ENCODE measurements at regions not wholly inside any gene's neighbourhood (a gene's known extent, or its start where the extent isn't known, plus 50 kb on each side); places are given as distances from the start of the nearest gene placed in this dataset.
A peak's percentile ranks its signal among the peaks of the same experiment; 100 is the strongest.

DNA sequence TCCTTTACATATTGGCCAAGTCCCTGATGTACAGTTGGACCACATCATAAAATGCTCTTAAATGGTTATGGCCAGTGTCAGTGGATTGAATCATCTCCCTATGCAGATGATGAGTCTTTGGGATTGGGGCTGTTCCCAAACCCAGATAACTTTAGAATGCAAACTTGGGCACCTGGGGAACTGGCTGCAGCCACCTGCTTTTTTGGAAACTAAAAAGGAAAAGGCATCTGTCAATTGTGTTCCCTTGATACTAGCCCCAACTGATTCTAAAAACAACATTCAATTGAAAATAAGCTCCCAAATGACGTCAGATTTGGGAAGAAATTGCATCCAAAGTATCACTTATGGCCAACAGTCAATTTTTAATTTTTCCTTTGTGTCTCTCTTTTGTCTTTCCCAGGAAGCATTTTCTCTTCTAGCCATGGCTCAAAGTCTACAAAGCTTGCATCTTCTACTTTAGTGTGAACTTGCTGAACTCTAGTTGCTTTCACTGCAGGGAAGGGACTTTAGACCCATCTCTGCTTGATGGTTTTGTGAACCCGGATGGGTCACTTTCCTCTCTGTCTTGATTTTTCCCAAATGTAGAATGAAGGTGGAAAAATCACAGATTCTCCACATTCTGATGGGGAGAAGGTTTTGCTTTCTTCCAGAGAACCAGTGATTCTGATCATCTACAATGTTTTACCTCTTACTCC, 402.3 kb upstream of the USP24 start:
- no peak for DNase-seq (ENCODE audit: low spot score)

- DNase-seq (ENCODE audit: low spot score) = peak; percentile 54
These were observed 397.8 kb upstream of the USP24 start for GRCh38 chr1:55612988-55613387.

- peak; percentile 32 for DNase-seq (ENCODE audit: low spot score)
These were observed 396.0 kb upstream of the USP24 start for GRCh38 chr1:55611123-55611522.

DNA sequence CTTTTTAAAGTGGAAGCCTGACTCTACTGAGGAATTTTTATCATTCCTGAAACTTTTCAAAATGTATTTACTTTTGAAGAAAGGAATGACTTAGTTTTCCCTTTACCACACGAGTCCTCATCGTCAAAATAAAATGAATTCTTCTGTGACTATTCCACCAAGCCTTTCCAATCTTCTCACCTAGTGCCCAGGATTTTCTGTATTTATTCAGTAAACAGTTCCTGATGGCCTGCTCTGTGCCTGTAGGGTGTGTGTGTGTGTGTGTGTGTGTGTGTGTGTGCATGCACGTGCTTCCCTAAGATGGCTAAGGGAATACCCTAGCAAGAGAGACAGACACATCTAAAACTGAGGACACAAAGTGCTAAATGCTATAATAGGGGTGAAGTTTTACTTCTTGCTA, 395.0 kb upstream of the USP24 start:
- no peak for DNase-seq (ENCODE audit: low spot score)

- DNase-seq (ENCODE audit: low spot score) = no peak
These were observed 394.5 kb upstream of the USP24 start for GRCh38 chr1:55609630-55610029.

GRCh38 chr1:55605155-55605554, 390.0 kb upstream of the USP24 start:
- DNase-seq (ENCODE audit: low spot score) = no peak

GRCh38 chr1:55604749-55605148, 389.6 kb upstream of the USP24 start:
- no peak for DNase-seq (ENCODE audit: low spot score)

GRCh38 chr1:55604179-55604578, 389.0 kb upstream of the USP24 start:
- DNase-seq (ENCODE audit: low spot score) = no peak

- DNase-seq (ENCODE audit: low spot score) = no peak
These were observed 385.1 kb upstream of the USP24 start for GRCh38 chr1:55600242-55600641.

- DNase-seq (ENCODE audit: low spot score) = no peak
These were observed 382.7 kb upstream of the USP24 start for GRCh38 chr1:55597910-55598309.

GRCh38 chr1:55594701-55595100, 379.5 kb upstream of the USP24 start:
- DNase-seq (ENCODE audit: low spot score) = no peak

DNA sequence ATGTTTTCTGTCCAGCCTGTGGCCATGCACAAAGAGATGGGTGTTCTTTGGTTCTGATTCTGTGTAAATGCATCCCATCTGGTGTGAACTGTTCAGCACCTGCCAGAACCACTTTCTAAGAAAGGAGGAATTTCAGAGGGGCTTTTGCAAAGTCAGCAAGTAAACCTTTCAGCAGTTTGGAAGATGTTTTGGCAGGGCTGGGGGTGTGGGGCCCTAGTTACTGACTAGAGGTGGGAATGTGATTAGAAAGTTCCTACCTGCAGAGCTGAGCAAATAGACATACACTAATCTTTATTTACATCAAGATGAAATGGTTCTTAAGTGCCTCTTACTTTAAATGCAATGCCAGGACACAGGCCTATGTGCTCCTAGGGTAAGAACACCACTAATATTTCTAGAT, 378.1 kb upstream of the USP24 start:
- no peak for DNase-seq (ENCODE audit: low spot score)

DNA sequence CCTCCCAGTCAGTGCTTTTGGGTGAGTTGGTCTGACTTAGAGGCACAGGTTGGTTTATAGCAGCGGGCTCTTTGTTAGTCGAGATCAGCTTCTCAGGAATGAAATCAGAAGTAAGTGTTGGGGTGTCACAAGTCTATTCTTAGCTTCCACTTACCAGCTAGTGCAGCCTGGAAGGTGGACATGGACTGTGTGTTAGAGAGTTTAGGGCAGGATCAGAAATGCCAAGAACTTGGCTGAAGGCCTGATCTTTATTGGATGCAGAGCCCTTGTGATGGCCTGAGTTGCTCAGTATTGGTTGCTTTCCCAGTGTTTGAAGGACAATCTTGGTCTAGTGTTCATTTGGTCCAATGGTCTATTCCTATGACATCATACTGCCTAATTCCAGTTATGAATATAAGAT, 377.0 kb upstream of the USP24 start:
- no peak for DNase-seq (ENCODE audit: low spot score)

GRCh38 chr1:55589671-55590297, 374.6 kb upstream of the USP24 start:
- peak; percentile 78 for DNase-seq (ENCODE audit: low spot score)

DNA sequence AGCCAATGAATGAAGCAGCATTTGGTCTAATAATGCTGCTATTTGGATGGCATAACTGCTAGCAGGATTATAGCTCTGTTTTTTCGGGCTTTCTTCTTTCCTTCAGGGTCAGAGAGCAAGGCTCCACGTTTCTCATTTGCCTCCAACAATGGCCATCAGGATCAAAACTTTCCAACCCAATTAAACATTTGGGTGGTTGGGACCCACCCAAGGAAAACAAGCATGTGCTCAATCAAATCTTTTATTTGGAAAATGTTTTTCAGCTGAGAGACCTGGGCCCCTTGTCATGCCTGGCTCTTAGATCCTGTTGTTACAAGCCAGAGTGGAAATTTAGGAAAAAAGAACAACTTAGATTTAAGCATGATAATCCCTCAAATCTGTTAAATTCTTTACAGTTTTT, 373.1 kb upstream of the USP24 start:
- DNase-seq (ENCODE audit: low spot score) = no peak

DNA sequence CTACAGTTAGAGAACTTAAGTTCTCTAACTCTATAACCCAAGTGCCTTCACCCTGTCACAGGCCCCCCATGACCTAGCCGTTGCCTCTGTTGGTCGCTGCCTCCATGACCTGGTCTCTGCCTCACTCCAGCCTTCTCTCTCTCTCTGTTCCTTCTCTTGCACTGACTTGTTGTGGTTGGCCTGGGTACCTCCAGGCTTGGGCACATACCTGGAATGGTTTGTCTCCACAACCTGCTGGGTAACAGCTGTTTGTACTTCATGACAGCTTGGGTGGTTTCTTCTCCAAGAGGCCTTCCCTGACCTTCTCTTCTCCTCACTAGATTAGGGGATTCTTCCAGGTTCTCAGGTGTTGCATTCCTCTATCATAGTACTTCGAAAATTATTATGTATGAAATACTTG, 371.6 kb upstream of the USP24 start:
- no peak for DNase-seq (ENCODE audit: low spot score)

- no peak for DNase-seq (ENCODE audit: low spot score)
These were observed 370.2 kb upstream of the USP24 start for GRCh38 chr1:55585402-55585792.

DNA sequence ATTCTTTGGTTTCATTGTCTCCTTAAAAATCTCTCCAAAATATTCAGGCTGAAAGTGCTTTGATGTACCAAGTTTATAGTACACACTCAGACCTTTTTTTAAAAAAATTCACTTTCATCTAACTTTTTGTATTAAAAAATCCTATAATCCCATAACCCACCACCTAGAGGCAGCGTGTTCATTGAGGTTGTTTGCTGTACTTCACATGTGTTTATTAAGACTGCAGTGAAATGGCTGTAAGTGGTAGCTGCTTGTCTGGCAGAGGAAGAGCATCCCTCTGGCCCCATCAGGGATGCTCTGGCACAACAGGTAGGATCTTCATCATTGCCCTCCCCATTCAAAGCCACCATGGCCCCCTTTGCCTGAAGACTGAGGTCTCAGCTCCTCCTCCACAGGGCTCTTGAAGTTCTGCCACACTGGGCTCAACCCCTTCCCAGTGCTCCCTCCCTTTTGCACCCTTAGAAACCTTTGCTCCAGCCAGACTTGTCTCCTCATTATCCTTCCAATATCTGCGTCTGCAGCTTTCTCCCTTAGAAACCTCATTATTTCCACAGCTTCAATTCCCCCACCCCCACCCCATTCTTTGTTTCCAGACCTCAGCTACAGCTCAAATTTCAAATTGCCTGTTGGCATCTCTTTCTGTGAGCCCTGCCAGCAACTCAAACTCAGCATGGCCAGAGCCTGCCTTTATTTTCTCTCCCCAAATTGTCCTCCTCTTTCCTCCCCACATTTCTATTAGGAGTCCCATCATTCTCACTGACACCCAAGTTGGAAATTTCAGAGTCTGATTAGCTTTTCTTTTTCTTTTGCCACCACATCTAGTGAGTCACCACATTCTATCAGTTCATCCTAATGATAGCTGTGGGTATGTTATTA, 369.6 kb upstream of the USP24 start:
- DNase-seq (ENCODE audit: low spot score) = peak; percentile 52

DNA sequence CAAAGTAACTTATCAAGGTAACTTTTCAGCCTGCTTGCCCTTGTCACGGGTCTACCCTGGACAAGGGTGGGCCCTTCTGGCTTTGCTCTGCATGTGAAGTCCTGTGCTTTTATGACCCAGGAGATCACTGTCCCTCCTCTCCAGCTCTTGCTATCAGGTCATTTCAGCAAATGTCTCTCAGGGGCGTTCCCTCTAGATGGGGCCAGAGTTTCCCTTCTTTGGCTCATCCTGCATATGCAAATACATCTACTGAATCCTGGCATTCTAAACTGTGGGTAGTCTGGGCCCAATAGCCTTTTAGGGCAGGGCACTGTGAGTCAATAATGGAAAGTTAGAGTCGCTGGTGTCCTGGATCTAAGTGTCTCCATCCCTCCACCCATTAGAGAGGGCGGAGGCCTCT, 366.9 kb upstream of the USP24 start:
- no peak for DNase-seq (ENCODE audit: low spot score)

DNA sequence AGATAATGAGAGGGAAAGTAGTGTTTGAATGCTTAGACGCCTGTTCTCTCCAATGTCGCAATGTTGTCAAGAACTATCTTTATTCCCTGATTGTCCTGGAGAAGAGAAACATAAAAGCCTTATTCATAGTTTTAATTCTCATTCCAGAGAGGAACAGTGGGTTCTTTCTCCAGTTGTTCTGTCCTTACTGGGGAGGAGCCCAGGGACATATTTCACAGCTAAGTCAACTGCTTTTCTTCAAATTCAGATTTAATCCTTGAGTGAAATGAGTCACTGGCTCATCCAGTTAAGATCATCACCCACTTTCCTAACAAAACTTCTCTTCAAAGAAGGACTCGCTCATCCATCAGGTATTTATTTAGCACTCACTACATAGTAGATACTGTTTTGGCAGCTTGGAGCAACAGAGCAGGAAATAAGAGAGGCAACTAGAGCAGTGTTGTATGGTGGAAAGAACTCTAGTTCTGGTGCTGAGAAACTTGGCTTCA, 365.7 kb upstream of the USP24 start:
- DNase-seq (ENCODE audit: low spot score) = peak; percentile 69

DNA sequence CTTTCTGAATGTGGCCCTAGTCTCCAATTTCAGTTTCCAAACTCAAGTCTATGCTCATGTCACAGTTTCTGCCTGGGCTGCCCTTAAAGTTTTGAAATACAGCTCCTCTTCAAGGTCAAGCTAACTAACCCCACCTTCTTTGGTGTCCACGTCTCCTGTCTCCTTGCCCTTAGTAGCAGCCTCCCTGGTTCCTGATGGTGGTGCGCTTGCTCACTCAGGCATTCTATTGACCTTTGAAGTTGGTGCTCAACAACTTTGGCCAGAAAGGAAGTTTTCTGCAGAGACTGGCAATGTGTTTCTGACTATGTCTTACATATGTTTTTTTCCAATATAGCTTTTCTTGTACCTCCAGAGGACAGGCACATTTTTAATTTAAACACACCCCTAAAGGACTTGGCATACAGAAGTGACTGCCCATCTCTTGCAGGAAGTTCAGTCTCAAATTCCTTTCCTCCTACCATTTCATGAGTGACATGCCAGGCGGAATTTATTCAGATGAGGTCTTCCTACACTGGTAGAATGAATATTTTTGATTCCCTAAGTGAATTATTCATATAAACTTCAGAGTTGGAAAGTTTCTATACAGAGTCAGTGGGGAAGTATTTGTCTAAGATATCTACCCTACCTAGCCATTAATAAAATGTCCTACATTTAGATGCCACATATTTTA, 364.3 kb upstream of the USP24 start:
- DNase-seq (ENCODE audit: low spot score) = no peak

GRCh38 chr1:55578646-55579045, 363.5 kb upstream of the USP24 start:
- no peak for DNase-seq (ENCODE audit: low spot score)
